Skeletal muscle satellite cell (primary cell): ENCODE measurements at regions not wholly inside any gene's neighbourhood (a gene's known extent, or its start where the extent isn't known, plus 50 kb on each side); places are given as distances from the start of the nearest gene placed in this dataset.

Experiments used
- H3K27me3 ChIP-seq: 2 replicates; pipeline ENCODE4 v1.7.0; 2013; ENCODE audit warnings: low read length; ENCODE audit not compliant: control insufficient read depth, insufficient read depth
- H3K36me3 ChIP-seq: 2 replicates; pipeline ENCODE4 v1.7.0; 2013; ENCODE audit warnings: mild to moderate bottlenecking, control low read depth, low read length; ENCODE audit not compliant: insufficient read depth
- H3K4me1 ChIP-seq: 2 replicates; pipeline ENCODE4 v1.7.0; 2013; ENCODE audit warnings: low read length; ENCODE audit not compliant: control insufficient read depth, insufficient read depth
- H3K4me2 ChIP-seq: 2 replicates; pipeline ENCODE4 v1.7.0; 2013; ENCODE audit warnings: mild to moderate bottlenecking, low read length
- H3K4me3 ChIP-seq: 2 replicates; pipeline ENCODE4 v1.7.0; 2013; ENCODE audit warnings: low read length
- H3K9ac ChIP-seq: 2 replicates; pipeline ENCODE4 v1.7.0; 2013; ENCODE audit warnings: mild to moderate bottlenecking, low read depth, low read length, moderate library complexity
- H3K9me3 ChIP-seq: replicated peaks from 2 replicates; pipeline ENCODE4 v1.7.0; 2013; ENCODE audit warnings: mild to moderate bottlenecking, control low read depth, low read length

DNA sequence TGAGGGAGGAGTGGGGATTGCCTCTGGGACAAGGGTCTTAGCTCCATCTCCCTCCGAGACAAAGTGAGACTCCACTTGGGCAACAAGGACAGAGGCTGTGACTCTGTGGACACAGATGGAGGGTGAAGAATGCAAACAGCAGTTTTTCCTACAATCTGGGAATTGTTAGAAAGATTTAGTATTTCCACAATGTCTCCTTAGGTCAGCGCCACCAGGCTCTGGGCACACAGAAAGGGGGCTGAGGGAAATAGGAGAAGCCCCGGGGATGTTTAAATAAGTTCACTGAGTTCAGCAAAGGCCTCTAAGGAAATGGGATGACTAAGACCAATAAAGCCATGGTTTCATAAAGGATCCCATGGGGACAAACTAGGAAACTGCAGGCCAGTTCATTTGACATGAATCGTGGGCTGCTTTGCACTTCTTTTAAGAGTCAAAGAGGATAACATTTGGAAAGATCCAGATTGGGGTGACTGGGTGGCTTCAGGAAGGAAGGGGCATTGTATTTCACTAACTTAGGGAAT, 219.8 kb upstream of the GLI3 start:
- Histone ChIP-seq H3K27me3 (peaks cover 33% of the 10 kb centered on the region), H3K36me3 (no peaks in the 10 kb centered on the region), H3K4me2 (no peak overlapping the region), H3K9ac (no peak overlapping the region), H3K4me1 (no peaks in the 10 kb centered on the region), H3K4me3 (no peak overlapping the region), H3K9me3 (no peaks in the 10 kb centered on the region)

DNA sequence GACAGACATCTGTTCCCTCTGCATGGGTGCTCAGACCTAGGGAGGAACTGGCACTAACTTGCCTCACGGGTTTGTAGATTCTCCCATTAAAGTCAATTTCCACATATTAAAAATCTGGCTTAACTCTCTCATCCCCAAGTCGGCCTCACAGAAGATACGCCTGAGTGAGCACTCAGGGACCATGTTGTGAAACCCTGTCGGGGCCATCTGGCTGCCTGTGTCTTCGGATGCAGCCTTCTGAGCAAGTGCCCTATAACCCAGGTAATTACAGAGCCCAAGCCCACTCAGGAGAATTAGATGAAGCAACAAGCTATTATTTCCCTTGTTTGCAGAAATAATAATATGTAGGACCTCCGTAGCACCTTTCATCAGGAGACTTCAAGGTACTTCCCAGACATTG, 219.3 kb upstream of the GLI3 start:
- Histone ChIP-seq H3K4me3 (no peak overlapping the region), H3K4me1 (no peaks in the 10 kb centered on the region), H3K9ac (no peak overlapping the region), H3K27me3 (peaks cover 34% of the 10 kb centered on the region), H3K36me3 (no peaks in the 10 kb centered on the region), H3K4me2 (no peak overlapping the region), H3K9me3 (no peaks in the 10 kb centered on the region)

DNA sequence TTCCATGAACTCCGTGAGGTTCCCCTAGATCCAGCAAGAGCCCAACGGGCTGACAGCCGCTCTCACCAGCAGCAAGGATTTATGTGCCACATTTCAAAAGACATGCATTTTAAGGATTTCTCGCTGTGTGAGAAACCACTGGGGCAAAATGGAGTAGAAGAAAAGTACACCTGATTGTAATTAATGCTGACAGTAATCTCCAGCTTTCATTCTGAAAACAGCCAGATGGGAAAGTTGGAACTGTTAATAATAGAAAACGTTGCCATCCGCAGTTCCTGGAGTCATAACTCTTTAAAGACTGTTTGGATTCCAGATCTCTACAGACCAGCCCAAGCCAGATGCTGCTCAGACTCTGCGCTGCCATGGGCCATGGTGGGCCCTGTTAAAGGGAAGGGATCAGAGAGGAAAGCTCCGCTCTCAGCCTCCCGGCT, 216.9 kb upstream of the GLI3 start:
- peaks cover 30% of the 10 kb centered on the region for H3K27me3 ChIP-seq
- H3K9ac ChIP-seq, result no peak overlapping the region
- no peaks in the 10 kb centered on the region for H3K4me1 ChIP-seq
- H3K9me3 ChIP-seq, result no peaks in the 10 kb centered on the region
- H3K4me3 ChIP-seq, result no peak overlapping the region
- H3K4me2 ChIP-seq, result no peak overlapping the region
- no peaks in the 10 kb centered on the region for H3K36me3 ChIP-seq

DNA sequence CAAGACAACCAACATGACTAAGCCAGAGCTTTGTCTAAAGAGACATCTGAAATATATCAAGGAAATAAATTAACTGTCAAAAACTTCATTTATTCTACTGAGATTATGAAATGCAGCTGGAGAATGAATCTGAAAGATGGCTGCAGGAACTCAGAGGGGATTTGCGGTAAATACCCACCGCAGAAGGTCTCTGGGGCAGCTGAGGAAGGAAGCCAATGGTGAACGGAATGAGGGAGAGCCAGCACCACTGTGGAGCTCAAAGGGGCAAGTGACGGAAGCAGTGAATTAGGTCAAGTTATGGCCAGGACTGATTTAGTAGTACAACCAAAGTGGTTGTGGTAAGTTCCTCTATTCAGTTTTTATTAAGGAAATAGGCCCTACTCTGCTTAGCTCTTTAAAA, 215.3 kb upstream of the GLI3 start:
- Histone ChIP-seq H3K4me1 (no peaks in the 10 kb centered on the region), H3K4me2 (no peak overlapping the region), H3K27me3 (peaks cover 30% of the 10 kb centered on the region)

DNA sequence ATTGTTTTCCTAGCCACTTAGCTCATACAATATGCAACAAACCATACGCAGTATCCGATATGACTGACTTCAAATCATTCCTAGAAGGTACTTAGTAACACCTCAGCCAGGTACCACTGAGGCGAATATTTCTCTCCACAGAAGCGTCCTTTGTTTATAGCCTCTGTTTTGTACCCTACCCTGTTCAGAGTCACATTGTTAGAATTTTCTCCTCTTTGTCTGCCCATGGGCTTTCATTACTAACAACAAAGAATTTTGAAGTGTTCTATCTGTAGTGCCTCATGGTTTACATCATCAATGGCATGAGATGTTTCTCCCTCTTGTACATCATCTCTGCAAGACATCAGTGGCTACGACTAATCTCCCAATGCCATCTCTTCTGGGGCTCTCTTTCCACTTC, 212.4 kb upstream of the GLI3 start:
- no peaks in the 10 kb centered on the region for H3K4me1 ChIP-seq
- H3K9me3 ChIP-seq, result no peaks in the 10 kb centered on the region
- peaks cover 13% of the 10 kb centered on the region for H3K27me3 ChIP-seq
- H3K9ac ChIP-seq, result no peak overlapping the region
- no peak overlapping the region for H3K4me2 ChIP-seq
- no peak overlapping the region for H3K4me3 ChIP-seq
- no peaks in the 10 kb centered on the region for H3K36me3 ChIP-seq

More for the DNA sequence above, 215.3 kb upstream of the GLI3 start:
- no peaks in the 10 kb centered on the region for H3K9me3 ChIP-seq
- no peaks in the 10 kb centered on the region for H3K36me3 ChIP-seq
- no peak overlapping the region for H3K9ac ChIP-seq
- no peak overlapping the region for H3K4me3 ChIP-seq

DNA sequence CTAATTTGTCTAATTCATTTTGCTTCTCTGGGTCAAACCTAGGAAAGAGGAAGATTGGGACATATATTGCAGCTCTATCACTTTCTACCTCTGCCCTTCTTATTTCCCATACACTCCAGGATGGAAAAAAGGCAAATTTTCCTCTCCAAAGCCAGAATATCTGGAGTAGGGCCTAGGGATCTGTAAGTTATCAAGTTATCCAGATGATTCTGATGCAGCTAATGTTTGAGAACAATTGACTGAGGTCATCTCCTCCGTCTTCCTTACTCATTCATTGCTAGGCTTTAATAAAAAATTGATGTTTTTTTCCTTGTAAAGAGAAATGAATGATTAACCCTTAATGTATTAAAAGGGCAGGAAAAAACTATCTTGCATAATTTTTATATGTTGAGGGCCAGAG, 211.9 kb upstream of the GLI3 start:
- H3K9ac ChIP-seq, result no peak overlapping the region
- no peaks in the 10 kb centered on the region for H3K4me1 ChIP-seq
- no peaks in the 10 kb centered on the region for H3K36me3 ChIP-seq
- H3K9me3 ChIP-seq, result no peaks in the 10 kb centered on the region
- H3K4me2 ChIP-seq, result no peak overlapping the region
- H3K27me3 ChIP-seq, result peaks cover 8% of the 10 kb centered on the region
- H3K4me3 ChIP-seq, result no peak overlapping the region

DNA sequence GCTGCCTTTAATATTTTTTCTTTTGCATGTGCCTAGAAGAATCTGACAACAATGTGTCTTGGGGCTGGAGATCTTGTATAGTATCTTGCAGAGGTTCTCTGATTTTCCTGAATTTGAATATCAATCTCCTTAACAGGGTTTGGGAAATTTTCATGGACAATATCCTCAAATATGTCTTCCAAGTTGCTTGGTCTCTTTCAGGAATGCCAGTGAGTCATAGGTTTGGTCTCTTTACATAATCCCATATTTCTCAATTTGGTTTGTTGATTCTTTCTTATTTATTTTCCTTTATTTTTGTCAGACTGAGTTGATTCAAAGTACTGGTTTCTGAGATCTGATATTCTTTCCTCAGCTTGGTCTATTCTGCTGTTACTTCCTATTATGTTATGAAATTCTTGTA, 208.7 kb upstream of the GLI3 start:
- H3K4me3 ChIP-seq, result no peak overlapping the region
- no peaks in the 10 kb centered on the region for H3K27me3 ChIP-seq
- H3K4me2 ChIP-seq, result no peak overlapping the region
- H3K9ac ChIP-seq, result no peak overlapping the region
- H3K9me3 ChIP-seq, result no peaks in the 10 kb centered on the region
- H3K4me1 ChIP-seq, result no peaks in the 10 kb centered on the region
- H3K36me3 ChIP-seq, result no peaks in the 10 kb centered on the region

DNA sequence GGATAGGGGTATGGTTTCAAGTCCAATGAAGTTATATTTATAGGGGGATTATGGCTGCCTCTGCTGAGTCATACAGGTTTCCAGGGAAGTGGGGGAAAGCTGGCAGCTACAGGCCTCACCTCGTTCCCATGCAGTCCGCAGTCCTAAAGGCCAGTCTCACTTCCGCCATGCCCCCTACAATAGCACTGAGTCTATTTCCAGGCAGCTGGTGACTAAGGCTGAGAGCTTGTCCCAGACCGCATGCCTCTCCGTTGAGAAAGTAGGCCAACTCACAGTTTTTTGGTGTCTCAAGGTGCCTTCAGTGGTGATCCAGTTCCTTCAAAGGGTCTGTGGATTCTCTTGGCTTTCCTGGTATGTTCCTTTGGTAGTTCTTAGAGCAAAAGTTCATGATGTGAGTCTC, 203.9 kb upstream of the GLI3 start:
- Histone ChIP-seq H3K4me3 (no peak overlapping the region), H3K9ac (no peak overlapping the region), H3K4me1 (no peaks in the 10 kb centered on the region), H3K27me3 (no peaks in the 10 kb centered on the region), H3K4me2 (no peak overlapping the region), H3K36me3 (no peaks in the 10 kb centered on the region), H3K9me3 (peaks cover 3% of the 10 kb centered on the region)

DNA sequence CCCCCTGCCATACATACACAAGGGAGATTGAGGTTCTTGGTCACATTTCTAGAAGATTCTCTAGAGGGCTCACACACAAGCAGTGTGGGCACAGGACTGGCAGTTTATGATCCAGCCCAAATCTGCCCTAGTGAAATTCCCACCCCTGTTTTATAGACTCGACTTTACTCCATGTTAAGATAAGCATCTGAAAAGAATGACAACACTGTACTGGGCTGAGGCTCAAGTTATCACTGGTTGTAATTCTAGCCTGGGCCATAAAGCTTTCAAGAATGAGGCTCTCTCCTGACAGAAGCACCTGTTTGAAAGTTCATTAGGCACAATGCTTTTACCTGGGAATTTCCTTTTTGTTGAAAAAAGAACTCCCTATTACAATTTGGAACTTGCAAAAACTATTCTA, 195.6 kb upstream of the GLI3 start:
- no peak overlapping the region for H3K4me2 ChIP-seq
- H3K4me3 ChIP-seq, result no peak overlapping the region
- no peaks in the 10 kb centered on the region for H3K36me3 ChIP-seq
- H3K27me3 ChIP-seq, result no peaks in the 10 kb centered on the region
- no peaks in the 10 kb centered on the region for H3K4me1 ChIP-seq
- no peaks in the 10 kb centered on the region for H3K9me3 ChIP-seq
- no peak overlapping the region for H3K9ac ChIP-seq

DNA sequence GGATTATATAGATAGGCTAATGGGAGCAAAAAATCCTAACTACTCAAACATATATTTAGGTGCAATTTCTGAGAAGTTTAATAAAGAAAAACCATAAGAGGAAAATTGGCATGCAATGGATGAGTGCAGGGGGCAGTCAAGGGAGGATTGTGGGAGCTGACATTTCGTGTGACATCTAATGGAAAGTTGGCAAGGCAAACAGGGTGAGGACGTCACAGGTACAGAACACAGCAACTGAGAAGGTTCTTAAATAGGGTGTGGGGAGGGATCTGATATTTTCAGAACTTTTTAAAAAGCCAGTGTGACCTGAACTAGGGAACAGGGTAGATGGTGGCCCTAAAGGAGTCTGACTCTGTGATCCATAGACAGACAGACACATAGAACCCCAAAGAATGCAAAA, 194.9 kb upstream of the GLI3 start:
- no peaks in the 10 kb centered on the region for H3K36me3 ChIP-seq
- no peak overlapping the region for H3K9ac ChIP-seq
- H3K27me3 ChIP-seq, result no peaks in the 10 kb centered on the region
- H3K9me3 ChIP-seq, result no peaks in the 10 kb centered on the region
- H3K4me2 ChIP-seq, result no peak overlapping the region
- H3K4me3 ChIP-seq, result no peak overlapping the region
- no peaks in the 10 kb centered on the region for H3K4me1 ChIP-seq

DNA sequence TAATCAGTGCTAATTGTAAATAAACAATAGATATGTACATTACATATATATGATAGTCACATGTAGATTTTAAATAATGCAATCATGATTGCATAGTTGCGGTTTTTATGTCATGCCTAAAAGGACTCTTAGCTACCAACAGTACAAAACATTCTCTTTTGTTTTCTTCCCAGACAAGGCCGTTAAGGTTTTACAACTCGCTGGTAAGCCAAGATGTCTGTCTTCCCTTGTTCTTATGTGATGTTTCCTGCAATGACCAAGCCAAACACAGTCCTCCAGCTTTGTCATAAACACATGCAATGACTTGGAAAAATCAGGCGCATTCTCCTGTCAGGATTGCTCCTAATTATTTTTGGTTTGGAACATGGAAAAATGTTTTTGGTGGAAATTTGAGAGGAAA, 192.3 kb upstream of the GLI3 start:
- Histone ChIP-seq H3K4me1 (no peaks in the 10 kb centered on the region), H3K27me3 (no peaks in the 10 kb centered on the region), H3K4me3 (no peak overlapping the region), H3K9ac (no peak overlapping the region), H3K36me3 (no peaks in the 10 kb centered on the region), H3K9me3 (no peaks in the 10 kb centered on the region), H3K4me2 (no peak overlapping the region)

DNA sequence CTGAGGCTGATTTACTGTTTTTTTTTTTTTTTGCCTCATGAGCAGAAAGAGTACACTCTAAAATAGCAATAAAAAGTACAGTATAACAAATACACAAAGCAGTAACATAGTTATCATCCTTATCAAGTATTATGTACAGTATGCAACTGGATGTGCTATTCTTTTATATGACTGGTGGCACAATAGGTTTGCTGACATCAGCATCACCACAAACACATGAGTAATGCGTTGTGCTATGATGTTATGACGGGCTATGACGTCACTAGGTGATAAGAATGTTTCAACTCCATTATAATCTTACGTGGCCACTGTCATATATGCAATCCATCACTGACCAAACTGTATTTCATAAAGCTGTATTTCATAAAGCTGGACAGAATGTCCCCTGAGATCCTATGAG, 189.2 kb upstream of the GLI3 start:
- Histone ChIP-seq H3K4me3 (no peak overlapping the region), H3K36me3 (no peaks in the 10 kb centered on the region)

More for the DNA sequence above, 189.2 kb upstream of the GLI3 start:
- peaks cover 5% of the 10 kb centered on the region for H3K27me3 ChIP-seq
- H3K9me3 ChIP-seq, result no peaks in the 10 kb centered on the region
- H3K4me2 ChIP-seq, result no peak overlapping the region
- no peaks in the 10 kb centered on the region for H3K4me1 ChIP-seq
- H3K9ac ChIP-seq, result no peak overlapping the region
